ENCODE measurements at regions not wholly inside any gene's neighbourhood (a gene's known extent, or its start where the extent isn't known, plus 50 kb on each side); places are given as distances from the start of the nearest gene placed in this dataset.
"Not testable (repeated sequence)": the region's sequence is repeated elsewhere in the genome, so short reads cannot be mapped to it uniquely, and the experiment has no call there.

DNA sequence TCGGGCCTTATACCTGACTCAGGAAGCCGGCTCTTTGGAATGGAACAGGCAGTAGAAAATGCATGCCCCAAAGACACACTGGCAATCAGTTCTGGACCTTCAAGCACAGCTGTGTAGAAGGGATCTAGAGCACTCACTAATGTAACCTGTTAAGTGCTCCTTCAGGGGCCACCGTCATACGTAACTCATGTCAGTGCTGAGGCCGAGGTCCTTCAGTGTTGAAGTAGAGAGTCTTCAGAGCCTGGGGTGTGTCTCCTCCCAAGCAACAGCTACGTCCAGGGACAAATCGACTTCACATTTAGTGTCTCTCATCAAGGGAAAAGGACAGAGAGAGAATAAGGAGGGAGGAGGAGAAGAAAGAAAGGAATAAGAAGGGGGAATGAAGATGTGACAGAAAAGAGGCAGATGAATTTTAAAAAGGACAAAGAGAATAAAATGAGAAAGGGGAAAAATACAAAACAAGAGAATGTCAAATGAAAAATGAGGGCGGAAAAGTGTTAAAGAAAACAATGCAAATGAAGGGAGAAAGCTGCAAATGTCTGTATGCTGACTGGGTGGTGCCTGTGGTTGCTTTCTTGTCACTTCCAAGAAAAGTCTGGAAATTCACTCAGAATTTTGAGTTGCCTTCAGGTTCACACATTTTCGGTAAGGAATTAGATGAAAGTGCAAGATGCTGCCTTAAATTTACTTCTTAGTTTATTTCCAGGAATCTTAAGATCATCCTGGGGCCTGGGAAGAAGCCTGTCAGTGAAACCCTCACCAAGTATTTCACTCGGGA is 989.4 kb downstream of the GRID1 start:
- Mint-ChIP-seq H3K36me3 (ENCODE audit: low read depth) (no peaks in the 10 kb centered on the region), H3K27ac (no peak overlapping the region), H3K27me3 (ENCODE audit: low read depth) (peaks cover 9% of the 10 kb centered on the region), H3K4me1 (ENCODE audit: low read depth) (no peaks in the 10 kb centered on the region), H3K4me3 (no peak overlapping the region), H3K9me3 (peaks cover 3% of the 10 kb centered on the region)
- intact Hi-C loops (cut with micrococcal nuclease) = no loop called here
- no peak for DNase-seq
- CTCF ChIA-PET = no interaction called here

DNA sequence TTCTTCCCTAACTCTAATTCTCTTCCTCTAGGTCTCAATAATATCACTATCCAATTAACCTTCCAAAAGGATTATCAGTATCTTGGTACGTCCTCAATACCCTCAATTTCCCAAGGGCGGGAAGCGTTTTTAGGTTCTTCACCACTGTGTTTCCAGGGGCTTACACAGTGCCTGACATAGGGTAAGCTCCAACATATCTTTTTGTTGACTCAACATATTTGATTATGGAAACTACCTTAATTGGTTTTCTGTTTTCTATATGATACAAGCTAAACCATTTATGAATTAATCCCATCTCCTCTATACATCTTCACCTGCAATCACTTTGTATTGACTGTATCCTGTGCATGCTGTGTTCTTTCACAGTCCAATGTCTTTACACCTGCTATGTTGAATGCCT is 987.3 kb downstream of the GRID1 start:
- H3K27ac Mint-ChIP-seq = no peak overlapping the region
- no peak for DNase-seq
- no peaks in the 10 kb centered on the region for H3K36me3 Mint-ChIP-seq (ENCODE audit: low read depth)
- CTCF ChIA-PET = no interaction called here
- peaks cover 7% of the 10 kb centered on the region for H3K27me3 Mint-ChIP-seq (ENCODE audit: low read depth)
- no peaks in the 10 kb centered on the region for H3K4me1 Mint-ChIP-seq (ENCODE audit: low read depth)
- H3K9me3 Mint-ChIP-seq = peaks cover 3% of the 10 kb centered on the region
- intact Hi-C loops (cut with micrococcal nuclease) = no loop called here
- H3K4me3 Mint-ChIP-seq = no peak overlapping the region

DNA sequence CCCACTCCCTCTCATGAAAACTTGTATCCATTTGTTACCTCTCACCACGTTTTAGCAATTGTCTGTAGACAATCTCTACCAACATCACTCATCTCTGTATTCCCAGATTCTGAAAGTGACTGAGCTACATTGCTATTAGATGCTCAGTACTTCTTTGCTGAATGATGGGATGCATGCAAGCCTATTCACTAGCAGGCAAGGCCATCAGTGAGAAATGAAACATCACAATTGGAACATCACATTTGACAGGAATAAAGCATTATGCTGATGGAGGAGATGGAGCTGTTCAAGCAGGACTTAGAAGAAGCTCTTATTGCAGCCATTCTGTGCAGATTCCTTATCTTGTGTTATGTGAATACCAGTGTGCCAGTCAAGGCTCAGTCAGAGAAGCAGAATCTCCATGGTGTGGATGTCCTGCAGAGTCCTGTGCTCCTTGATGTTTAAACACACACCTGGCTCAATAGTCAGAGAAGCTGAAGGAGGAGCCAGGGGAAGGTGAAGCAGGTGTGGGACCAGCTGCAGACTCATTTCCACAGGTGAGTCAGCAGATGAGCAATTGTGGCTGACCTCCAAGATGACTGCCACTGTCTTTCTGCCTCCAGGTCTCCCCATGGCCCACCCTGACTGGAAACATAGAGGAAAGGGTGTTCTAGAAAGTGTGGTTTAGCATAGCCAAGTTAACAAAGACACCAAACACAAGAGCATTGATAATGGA is 965.5 kb downstream of the GRID1 start:
- Mint-ChIP-seq H3K36me3 (ENCODE audit: low read depth) (no peaks in the 10 kb centered on the region), H3K4me3 (no peak overlapping the region), H3K9me3 (peaks cover 4% of the 10 kb centered on the region), H3K27ac (no peak overlapping the region), H3K27me3 (ENCODE audit: low read depth) (no peaks in the 10 kb centered on the region), H3K4me1 (ENCODE audit: low read depth) (no peaks in the 10 kb centered on the region)
- no peak for DNase-seq
- CTCF ChIA-PET = interaction anchor here (1.3 kb wide), 1 partner anchor 19 kb away, joined by 3 read pairs; no protein-coding TSS in a partner anchor
- intact Hi-C loops (cut with micrococcal nuclease) = no loop called here

DNA sequence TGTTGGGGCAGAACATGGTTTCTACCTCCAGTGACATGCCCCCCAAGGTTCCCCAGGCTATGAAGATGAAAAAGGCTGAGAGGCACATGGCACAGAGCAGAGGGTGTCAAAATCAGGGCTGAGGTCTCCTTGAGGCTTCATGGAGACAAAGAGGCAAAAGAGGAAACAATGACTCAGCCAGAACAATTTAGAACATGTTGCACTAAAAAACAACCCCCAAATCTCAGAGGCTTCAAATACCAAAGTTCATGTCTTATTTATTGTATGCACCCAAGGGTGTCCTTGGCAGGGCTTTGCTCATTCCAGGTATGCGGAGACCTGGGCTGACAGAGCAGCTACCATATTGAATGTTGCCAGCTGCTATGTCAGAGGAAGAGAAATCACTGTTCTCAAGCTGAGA is 964.1 kb downstream of the GRID1 start:
- CTCF ChIA-PET = no interaction called here
- no peak overlapping the region for H3K27ac Mint-ChIP-seq
- no peaks in the 10 kb centered on the region for H3K4me1 Mint-ChIP-seq (ENCODE audit: low read depth)
- no peaks in the 10 kb centered on the region for H3K36me3 Mint-ChIP-seq (ENCODE audit: low read depth)
- DNase-seq = no peak
- peaks cover 4% of the 10 kb centered on the region for H3K9me3 Mint-ChIP-seq
- intact Hi-C loops (cut with micrococcal nuclease) = no loop called here
- no peak overlapping the region for H3K4me3 Mint-ChIP-seq
- no peaks in the 10 kb centered on the region for H3K27me3 Mint-ChIP-seq (ENCODE audit: low read depth)

DNA sequence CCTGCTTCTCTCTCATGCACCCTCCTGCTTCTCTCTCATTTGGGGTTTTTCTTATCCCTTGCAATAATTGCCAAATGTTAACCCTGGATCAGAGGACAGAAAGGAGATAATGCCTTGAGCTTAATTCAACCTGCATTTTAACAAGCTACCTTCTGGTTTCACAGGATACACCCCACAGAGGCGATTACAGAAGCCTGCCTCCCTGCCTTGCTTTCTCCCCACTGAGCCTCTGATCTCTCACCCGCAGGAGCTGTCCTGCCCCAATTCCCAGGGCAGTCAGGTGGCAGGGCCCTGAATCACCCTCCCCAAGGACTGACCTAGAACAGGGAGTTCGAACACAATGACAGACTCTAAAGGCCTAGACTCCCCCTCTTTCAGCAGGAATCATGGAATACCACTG is 959.5 kb downstream of the GRID1 start:
- H3K4me3 Mint-ChIP-seq = no peak overlapping the region
- CTCF ChIA-PET = no interaction called here
- no peak overlapping the region for H3K27ac Mint-ChIP-seq
- no peaks in the 10 kb centered on the region for H3K27me3 Mint-ChIP-seq (ENCODE audit: low read depth)
- peaks cover 9% of the 10 kb centered on the region for H3K9me3 Mint-ChIP-seq
- H3K4me1 Mint-ChIP-seq (ENCODE audit: low read depth) = no peaks in the 10 kb centered on the region
- intact Hi-C loops (cut with micrococcal nuclease) = no loop called here
- no peaks in the 10 kb centered on the region for H3K36me3 Mint-ChIP-seq (ENCODE audit: low read depth)
- no peak for DNase-seq

GRCh38 chr10:85408388-85408787 is 958.2 kb downstream of the GRID1 start:
- H3K27ac Mint-ChIP-seq = no peak overlapping the region
- H3K4me3 Mint-ChIP-seq = no peak overlapping the region
- no peaks in the 10 kb centered on the region for H3K36me3 Mint-ChIP-seq (ENCODE audit: low read depth)
- H3K9me3 Mint-ChIP-seq = peaks cover 9% of the 10 kb centered on the region
- intact Hi-C loops (cut with micrococcal nuclease) = no loop called here
- H3K4me1 Mint-ChIP-seq (ENCODE audit: low read depth) = no peaks in the 10 kb centered on the region
- CTCF ChIA-PET = no interaction called here
- H3K27me3 Mint-ChIP-seq (ENCODE audit: low read depth) = peaks cover 5% of the 10 kb centered on the region
- no peak for DNase-seq

DNA sequence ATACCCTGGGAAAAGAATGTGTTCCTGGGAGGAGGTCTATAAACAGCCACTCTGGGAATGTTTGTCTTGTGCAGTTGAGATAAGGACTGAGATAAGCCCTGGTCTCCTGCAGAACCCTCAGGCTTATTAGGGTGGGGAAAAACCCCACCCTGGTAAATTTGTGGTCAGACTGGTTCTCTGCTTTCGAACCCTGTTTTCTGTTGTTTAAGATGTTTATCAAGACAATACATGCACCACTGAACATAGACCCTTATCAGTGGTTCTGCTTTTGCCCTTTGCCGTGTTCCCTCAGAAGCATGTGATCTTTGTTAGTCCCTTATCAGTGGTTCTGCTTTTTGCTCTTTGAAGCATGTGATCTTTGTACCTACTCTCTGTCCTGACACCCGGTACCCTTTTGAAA is 956.0 kb downstream of the GRID1 start:
- H3K4me1 Mint-ChIP-seq (ENCODE audit: low read depth); H3K27me3 Mint-ChIP-seq (ENCODE audit: low read depth); intact Hi-C loops (cut with micrococcal nuclease); H3K9me3 Mint-ChIP-seq; H3K27ac Mint-ChIP-seq; CTCF ChIA-PET; H3K36me3 Mint-ChIP-seq (ENCODE audit: low read depth); DNase-seq; H3K4me3 Mint-ChIP-seq: not testable (repeated sequence)

DNA sequence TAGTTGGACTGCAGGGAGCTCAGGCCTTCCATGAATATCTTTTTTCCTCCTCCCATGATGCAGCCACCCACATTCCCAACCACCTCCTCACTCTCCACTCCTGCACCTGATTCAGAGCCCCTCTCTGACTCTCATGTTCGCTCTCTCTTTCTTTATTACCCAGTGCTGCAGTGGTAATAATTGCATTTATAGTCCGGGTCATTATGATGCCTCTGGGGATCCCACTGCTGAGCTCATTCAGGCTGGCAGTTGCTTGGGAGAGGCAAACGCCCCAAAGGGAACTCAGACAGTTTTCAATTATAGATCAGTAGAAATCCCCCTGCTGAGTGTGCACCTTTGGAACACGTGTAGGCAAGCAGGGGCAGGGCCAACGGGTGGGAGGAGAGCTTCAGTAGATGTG is 953.0 kb downstream of the GRID1 start:
- CTCF ChIA-PET = no interaction called here
- H3K27ac Mint-ChIP-seq = no peak overlapping the region

DNA sequence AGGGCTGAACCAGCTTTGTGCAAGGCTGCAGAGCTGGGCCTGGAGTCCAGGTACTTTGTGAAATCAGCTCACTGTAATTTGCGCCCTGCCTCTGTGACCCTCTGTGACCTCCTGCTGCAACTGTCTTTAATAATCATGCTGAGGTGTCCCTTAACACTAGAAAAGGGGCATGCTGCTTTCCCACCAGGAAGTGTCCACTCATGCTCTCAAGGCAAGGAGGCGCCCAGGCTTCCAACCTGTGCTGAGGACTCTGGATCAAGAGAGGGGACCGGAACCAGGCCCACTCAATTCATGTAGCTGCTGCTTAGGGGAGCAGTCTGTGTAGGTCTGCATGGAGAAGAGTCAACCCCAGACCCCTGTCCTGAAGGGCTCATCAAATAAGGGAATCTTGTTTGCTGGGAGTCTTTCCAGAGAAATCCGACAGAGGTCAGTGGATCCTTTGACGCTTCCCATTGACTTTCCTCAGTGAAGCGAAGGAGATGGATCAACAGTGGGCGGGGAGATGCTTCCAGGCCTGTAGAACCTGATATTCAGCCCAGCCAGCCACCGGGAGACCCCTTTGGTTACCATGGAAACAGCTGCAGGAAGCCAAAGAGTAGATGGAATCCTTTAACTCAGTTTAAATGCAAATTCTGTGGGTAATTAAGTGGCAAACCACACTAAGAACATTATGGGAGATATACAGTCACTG is 945.9 kb downstream of the GRID1 start:
- Mint-ChIP-seq H3K27me3 (ENCODE audit: low read depth) (peaks cover 2% of the 10 kb centered on the region), H3K4me3 (no peak overlapping the region), H3K36me3 (ENCODE audit: low read depth) (no peaks in the 10 kb centered on the region), H3K9me3 (peaks cover 2% of the 10 kb centered on the region), H3K27ac (no peak overlapping the region), H3K4me1 (ENCODE audit: low read depth) (no peaks in the 10 kb centered on the region)
- CTCF ChIA-PET = interaction anchor here (1.4 kb wide), 1 partner anchor 19 kb away, joined by 3 read pairs; no protein-coding TSS in a partner anchor
- intact Hi-C loops (cut with micrococcal nuclease) = no loop called here
- no peak for DNase-seq

More for the DNA sequence above, 953.0 kb downstream of the GRID1 start:
- Mint-ChIP-seq H3K4me3 (no peak overlapping the region), H3K9me3 (peaks cover 5% of the 10 kb centered on the region), H3K36me3 (ENCODE audit: low read depth) (no peaks in the 10 kb centered on the region), H3K4me1 (ENCODE audit: low read depth) (no peaks in the 10 kb centered on the region), H3K27me3 (ENCODE audit: low read depth) (peaks cover 7% of the 10 kb centered on the region)
- intact Hi-C loops (cut with micrococcal nuclease) = no loop called here
- no peak for DNase-seq

DNA sequence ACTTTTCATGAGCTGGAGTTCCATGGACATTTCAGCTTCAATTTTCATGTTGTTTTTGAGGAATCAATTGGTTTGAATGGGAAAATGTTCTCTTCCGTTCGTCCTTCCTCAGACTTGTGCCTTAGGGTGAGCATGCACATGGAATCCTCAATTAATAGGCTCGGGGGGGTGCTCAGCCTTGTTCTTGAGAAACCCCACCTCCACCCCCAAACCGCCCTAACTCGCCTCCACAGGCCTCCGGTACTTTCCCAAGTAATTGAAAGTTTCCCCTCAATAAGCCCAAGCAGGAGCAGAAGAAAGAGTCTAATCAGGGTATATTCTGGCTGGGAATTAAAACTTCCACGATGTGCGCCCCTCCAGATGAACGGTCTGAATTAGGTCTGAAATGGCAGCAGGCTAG is 945.2 kb downstream of the GRID1 start:
- no peak for DNase-seq
- peaks cover 2% of the 10 kb centered on the region for H3K27me3 Mint-ChIP-seq (ENCODE audit: low read depth)
- no peak overlapping the region for H3K4me3 Mint-ChIP-seq
- no peaks in the 10 kb centered on the region for H3K36me3 Mint-ChIP-seq (ENCODE audit: low read depth)
- CTCF ChIA-PET = no interaction called here
- intact Hi-C loops (cut with micrococcal nuclease) = no loop called here
- H3K27ac Mint-ChIP-seq = no peak overlapping the region
- H3K4me1 Mint-ChIP-seq (ENCODE audit: low read depth) = no peaks in the 10 kb centered on the region
- H3K9me3 Mint-ChIP-seq = peaks cover 2% of the 10 kb centered on the region

- CTCF ChIA-PET = no interaction called here
- Mint-ChIP-seq H3K36me3 (ENCODE audit: low read depth) (no peaks in the 10 kb centered on the region), H3K27ac (no peak overlapping the region), H3K27me3 (ENCODE audit: low read depth) (no peaks in the 10 kb centered on the region), H3K4me3 (no peak overlapping the region), H3K4me1 (ENCODE audit: low read depth) (no peaks in the 10 kb centered on the region), H3K9me3 (peaks cover 2% of the 10 kb centered on the region)
- no peak for DNase-seq
- intact Hi-C loops (cut with micrococcal nuclease) = no loop called here
Measured at GRCh38 chr10:85429126-85429525, 937.5 kb downstream of the GRID1 start.

GRCh38 chr10:85430991-85431390 is 935.6 kb downstream of the GRID1 start:
- Mint-ChIP-seq H3K4me1 (ENCODE audit: low read depth) (no peaks in the 10 kb centered on the region), H3K27me3 (ENCODE audit: low read depth) (no peaks in the 10 kb centered on the region), H3K36me3 (ENCODE audit: low read depth) (no peaks in the 10 kb centered on the region), H3K27ac (no peak overlapping the region), H3K9me3 (no peaks in the 10 kb centered on the region), H3K4me3 (no peak overlapping the region)
- DNase-seq = no peak
- intact Hi-C loops (cut with micrococcal nuclease) = no loop called here
- CTCF ChIA-PET = no interaction called here

DNA sequence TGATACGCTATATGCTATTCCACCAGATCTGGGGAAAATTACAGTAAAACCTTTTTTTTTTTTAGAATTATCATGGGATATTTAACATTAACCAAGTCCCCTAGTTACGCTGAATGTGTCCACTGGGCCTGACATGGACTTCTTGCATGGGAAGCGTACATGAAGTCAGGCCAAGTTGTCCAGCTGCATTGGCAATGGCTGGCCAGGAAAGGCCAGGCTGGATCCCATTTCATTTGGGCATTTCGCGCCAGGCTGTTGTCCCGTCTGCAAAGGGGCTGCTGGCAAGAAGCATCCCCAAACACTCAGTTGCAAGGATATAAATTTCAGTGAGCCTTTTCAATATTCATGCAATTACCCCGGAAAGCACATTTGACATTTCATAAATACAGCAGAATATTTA is 933.3 kb downstream of the GRID1 start:
- no peaks in the 10 kb centered on the region for H3K4me1 Mint-ChIP-seq (ENCODE audit: low read depth)
- H3K9me3 Mint-ChIP-seq = no peaks in the 10 kb centered on the region
- CTCF ChIA-PET = no interaction called here
- intact Hi-C loops (cut with micrococcal nuclease) = no loop called here
- peaks cover 8% of the 10 kb centered on the region for H3K27me3 Mint-ChIP-seq (ENCODE audit: low read depth)
- no peak overlapping the region for H3K4me3 Mint-ChIP-seq
- no peak for DNase-seq
- H3K36me3 Mint-ChIP-seq (ENCODE audit: low read depth) = no peaks in the 10 kb centered on the region
- H3K27ac Mint-ChIP-seq = no peak overlapping the region
